Smooth muscle cell (in vitro differentiated cells): ENCODE measurements at regions not wholly inside any gene's neighbourhood (a gene's known extent, or its start where the extent isn't known, plus 50 kb on each side); places are given as distances from the start of the nearest gene placed in this dataset.

Source experiments
- DNase-seq: peaks from one replicate; lab custom pipeline; 2025; ENCODE audit not compliant: unreplicated experiment; lab: John Stamatoyannopoulos, UW
- H2AFZ ChIP-seq: fragments of 200-600 bp; sonication (generic); 2 replicates; pipeline ENCODE4 v1.6.0; 2016; ENCODE audit warnings: antibody characterized with exemption, low read depth, mild to moderate bottlenecking
- H3F3A ChIP-seq: fragments of 200-600 bp; sonication (generic); 2 replicates; pipeline ENCODE4 v1.6.0; 2017; ENCODE audit warnings: antibody characterized with exemption, low read depth
- H3K27ac ChIP-seq: fragments of 200-600 bp; sonication (generic); 2 replicates; pipeline ENCODE4 v1.5.1; 2016; ENCODE audit warnings: low read depth, mild to moderate bottlenecking
- H3K27me3 ChIP-seq: fragments of 200-600 bp; sonication (generic); 2 replicates; pipeline ENCODE4 v1.6.1; 2016; ENCODE audit warnings: low read depth, mild to moderate bottlenecking
- H3K36me3 ChIP-seq: fragments of 200-600 bp; sonication (generic); 2 replicates; pipeline ENCODE4 v1.5.1; 2016; ENCODE audit warnings: low read depth
- H3K4me1 ChIP-seq: fragments of 200-600 bp; sonication (generic); 2 replicates; pipeline ENCODE4 v1.5.1; 2016; ENCODE audit warnings: low read depth
- H3K4me2 ChIP-seq: fragments of 200-600 bp; sonication (generic); 2 replicates; pipeline ENCODE4 v1.6.0; 2016; ENCODE audit warnings: mild to moderate bottlenecking
- H3K4me3 ChIP-seq: fragments of 200-600 bp; sonication (generic); 2 replicates; pipeline ENCODE4 v1.5.1; 2016; ENCODE audit warnings: mild to moderate bottlenecking
- H3K79me2 ChIP-seq: fragments of 200-600 bp; sonication (generic); 2 replicates; pipeline ENCODE4 v1.6.0; 2016; ENCODE audit warnings: low read depth, mild to moderate bottlenecking
- H3K9ac ChIP-seq: fragments of 200-600 bp; sonication (generic); 2 replicates; pipeline ENCODE4 v1.6.0; 2016; ENCODE audit warnings: low read depth
- H3K9me3 ChIP-seq: fragments of 200-600 bp; sonication (generic); replicated peaks from 2 replicates; pipeline ENCODE4 v1.5.1; 2016; ENCODE audit warnings: low read depth
- H4K20me1 ChIP-seq: fragments of 200-600 bp; sonication (generic); 2 replicates; pipeline ENCODE4 v1.6.0; 2016; ENCODE audit warnings: low read depth
- CTCF ChIP-seq: fragments of 200-600 bp; sonication (generic); IDR thresholded peaks from 2 replicates; pipeline ENCODE4 v1.5.1; 2017; ENCODE audit warnings: borderline replicate concordance, mild to moderate bottlenecking, antibody characterized with exemption; ENCODE audit not compliant: insufficient read depth, poor library complexity, severe bottlenecking
- WGBS: methylation state at CpG from one replicate; pipeline ENCODE4 v1.1.7; 2016; ENCODE audit warnings: low lambda C conversion rate; 5-methylcytosine and 5-hydroxymethylcytosine counted together

- H3K4me3 ChIP-seq: no peak overlapping the region
- no peaks in the 10 kb centered on the region for H3K36me3 ChIP-seq
- H3K9ac ChIP-seq: no peak overlapping the region
- H3F3A ChIP-seq: no peaks in the 10 kb centered on the region
- no peaks in the 10 kb centered on the region for H3K9me3 ChIP-seq
- TF ChIP-seq CTCF: no peak
- H3K4me1 ChIP-seq: no peaks in the 10 kb centered on the region
- no peaks in the 10 kb centered on the region for H4K20me1 ChIP-seq
- no peak overlapping the region for H2AFZ ChIP-seq
- H3K27me3 ChIP-seq: no peaks in the 10 kb centered on the region
- H3K4me2 ChIP-seq: no peak overlapping the region
- WGBS: 86% methylated on average over 5 of the region's 5 CpGs
- H3K27ac ChIP-seq: no peak overlapping the region
- DNase-seq: no peak
- no peaks in the 10 kb centered on the region for H3K79me2 ChIP-seq
These were observed 415.6 kb downstream of the NPHP4 start for GRCh38 chr1:5576673-5577065.

- Histone ChIP-seq H3K27ac (no peak overlapping the region), H3K79me2 (no peaks in the 10 kb centered on the region), H3K4me3 (no peak overlapping the region), H3K9me3 (no peaks in the 10 kb centered on the region), H3F3A (no peaks in the 10 kb centered on the region), H3K9ac (no peak overlapping the region), H3K4me1 (no peaks in the 10 kb centered on the region), H3K4me2 (no peak overlapping the region), H4K20me1 (no peaks in the 10 kb centered on the region), H3K27me3 (no peaks in the 10 kb centered on the region), H3K36me3 (no peaks in the 10 kb centered on the region), H2AFZ (no peak overlapping the region)
- TF ChIP-seq CTCF: no peak
- WGBS: 79% methylated on average over 9 of the region's 9 CpGs
- no peak for DNase-seq
These were observed 416.1 kb downstream of the NPHP4 start for GRCh38 chr1:5576011-5576672.

GRCh38 chr1:5575396-5575940 lies 416.8 kb downstream of the NPHP4 start:
- 92% methylated on average over 5 of the region's 5 CpGs for WGBS
- Histone ChIP-seq H3F3A (no peaks in the 10 kb centered on the region), H3K9ac (no peak overlapping the region), H3K27me3 (no peaks in the 10 kb centered on the region), H4K20me1 (no peaks in the 10 kb centered on the region), H3K4me2 (no peak overlapping the region), H3K4me3 (no peak overlapping the region), H3K27ac (no peak overlapping the region), H3K36me3 (no peaks in the 10 kb centered on the region), H3K79me2 (no peaks in the 10 kb centered on the region), H3K4me1 (no peaks in the 10 kb centered on the region), H2AFZ (no peak overlapping the region), H3K9me3 (no peaks in the 10 kb centered on the region)
- DNase-seq: no peak
- no peak for TF ChIP-seq CTCF

- Histone ChIP-seq H3K36me3 (no peaks in the 10 kb centered on the region), H3K9ac (no peak overlapping the region), H3K4me2 (no peak overlapping the region), H3K4me3 (no peak overlapping the region), H3K4me1 (no peaks in the 10 kb centered on the region), H3K79me2 (no peaks in the 10 kb centered on the region), H4K20me1 (no peaks in the 10 kb centered on the region), H3K27ac (no peak overlapping the region), H3F3A (no peaks in the 10 kb centered on the region), H2AFZ (no peak overlapping the region), H3K27me3 (no peaks in the 10 kb centered on the region), H3K9me3 (no peaks in the 10 kb centered on the region)
- 69% methylated on average over 4 of the region's 4 CpGs for WGBS
- no peak for DNase-seq
- no peak for TF ChIP-seq CTCF
These were observed 417.6 kb downstream of the NPHP4 start for GRCh38 chr1:5574641-5575040.
